SK-N-MC (cell line): ENCODE measurements at regions not wholly inside any gene's neighbourhood (a gene's known extent, or its start where the extent isn't known, plus 50 kb on each side); places are given as distances from the start of the nearest gene placed in this dataset.
A peak's percentile ranks its signal among the peaks of the same experiment; 100 is the strongest.

ENCODE experiments used
- DNase-seq: peaks from one replicate; pipeline ENCODE4 v3.0.0-alpha.2; 2011; ENCODE audit warnings: low read depth, low spot score
- H3K27ac ChIP-seq: fragments of 200-600 bp; sonication (generic); 2 replicates; pipeline ENCODE4 v1.5.1; 2016; ENCODE audit warnings: mixed run types
- H3K36me3 ChIP-seq: fragments of 200-600 bp; sonication (generic); 2 replicates; pipeline ENCODE4 v1.6.1; 2017; ENCODE audit warnings: antibody characterized with exemption, low read length, mixed read lengths; ENCODE audit not compliant: insufficient read depth
- H3K4me3 ChIP-seq: fragments of 200-600 bp; sonication (generic); 2 replicates; pipeline ENCODE4 v1.5.1; 2016
- H3K9ac ChIP-seq: fragments of 200-600 bp; sonication (generic); 2 replicates; pipeline ENCODE4 v1.8.0; 2017; ENCODE audit warnings: mixed run types, mixed read lengths; ENCODE audit not compliant: insufficient read length
- H3K9me3 ChIP-seq: fragments of 200-600 bp; sonication (generic); 2 replicates; pipeline ENCODE4 v1.6.1; 2017; ENCODE audit warnings: low read depth, mild to moderate bottlenecking, antibody characterized with exemption, low read length, moderate library complexity, mixed read lengths
- EZH2 ChIP-seq: fragments of 200-600 bp; sonication (generic); IDR thresholded peaks from one replicate; pipeline ENCODE4 v1.6.1; 2017; ENCODE audit warnings: antibody characterized with exemption
- FOXP2 ChIP-seq: optimal IDR thresholded peaks from 2 replicates; pipeline ENCODE3; 2011; ENCODE audit warnings: mild to moderate bottlenecking, moderate library complexity; ENCODE audit not compliant: insufficient read depth; ENCODE audit errors: extremely low read length, control extremely low read depth
- POLR2AphosphoS5 ChIP-seq: IDR thresholded peaks from 2 replicates; pipeline ENCODE4 v1.6.1; 2012; ENCODE audit warnings: mild to moderate bottlenecking, low read depth, low read length, borderline replicate concordance

DNA sequence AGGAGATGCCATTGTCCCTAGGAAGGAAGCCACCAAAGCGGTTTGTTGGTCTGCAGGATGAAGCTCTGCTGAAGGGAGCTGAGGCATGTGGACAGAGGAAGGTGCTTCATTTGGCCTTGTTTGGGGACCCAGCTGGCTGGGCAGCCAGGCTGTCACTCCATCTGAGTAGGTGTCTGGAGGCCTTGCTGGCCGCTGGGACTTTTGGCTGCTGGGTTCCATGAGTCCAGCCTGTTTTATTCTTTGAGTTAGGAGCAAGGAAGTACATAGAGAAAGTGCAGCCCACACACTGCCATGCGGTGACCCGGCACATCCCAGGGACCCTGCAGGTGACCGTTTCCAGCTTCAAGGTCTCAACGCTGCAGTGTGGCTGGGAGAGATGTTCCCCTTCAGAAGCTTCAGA lies 251.2 kb upstream of the IRX4 start:
- no peak overlapping the region for H3K9ac ChIP-seq
- no peaks in the 10 kb centered on the region for H3K9me3 ChIP-seq
- H3K27ac ChIP-seq: no peak overlapping the region
- no peaks in the 10 kb centered on the region for H3K36me3 ChIP-seq
- TF ChIP-seq EZH2 (no peak), POLR2AphosphoS5 (no peak), FOXP2 (no peak)
- DNase-seq: no peak
- no peak overlapping the region for H3K4me3 ChIP-seq

DNA sequence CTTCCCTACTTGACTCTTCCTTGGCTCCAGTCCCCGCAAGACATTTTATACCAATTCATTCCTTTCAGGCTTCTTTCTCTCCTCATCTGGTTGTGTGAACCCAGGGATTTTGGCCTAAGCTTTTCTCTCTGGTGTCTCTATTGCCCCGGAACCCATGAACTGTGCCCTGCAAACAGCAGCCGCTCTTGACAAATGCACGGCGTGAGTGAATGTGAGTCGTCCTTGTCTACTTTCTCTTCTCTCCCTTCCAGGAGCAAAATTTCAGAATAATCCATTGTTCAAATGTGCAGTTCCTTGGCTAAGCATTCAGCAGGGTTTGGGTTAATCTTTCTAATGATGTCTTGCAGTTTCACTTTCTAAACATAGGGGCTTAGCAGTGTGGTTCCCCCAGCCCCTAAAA lies 250.4 kb upstream of the IRX4 start:
- no peak for DNase-seq

DNA sequence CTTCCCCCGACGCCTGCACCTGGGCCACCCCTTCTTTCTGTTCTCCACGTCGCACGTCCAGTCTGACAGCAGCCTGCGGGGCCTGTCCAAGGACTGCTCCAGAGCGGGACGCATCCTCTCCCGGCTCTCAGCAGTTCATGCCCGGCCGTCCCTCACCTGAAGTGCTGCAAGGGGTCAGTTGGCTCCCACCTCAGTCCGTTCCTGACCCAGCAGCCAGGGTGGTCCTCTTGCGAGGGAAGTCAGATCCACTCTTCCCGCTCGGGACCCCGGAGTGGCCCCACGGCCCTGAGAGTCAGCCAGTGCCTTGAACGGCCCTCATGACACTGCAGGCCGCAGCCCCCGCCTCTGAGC lies 249.7 kb upstream of the IRX4 start:
- no peaks in the 10 kb centered on the region for H3K9me3 ChIP-seq
- H3K27ac ChIP-seq: no peak overlapping the region
- no peaks in the 10 kb centered on the region for H3K36me3 ChIP-seq
- H3K9ac ChIP-seq: no peak overlapping the region
- TF ChIP-seq EZH2 (no peak), POLR2AphosphoS5 (no peak), FOXP2 (no peak)
- H3K4me3 ChIP-seq: no peak overlapping the region
- no peak for DNase-seq

More for the DNA sequence above, 250.4 kb upstream of the IRX4 start:
- Histone ChIP-seq H3K27ac (no peak overlapping the region), H3K4me3 (no peak overlapping the region), H3K36me3 (no peaks in the 10 kb centered on the region), H3K9ac (no peak overlapping the region), H3K9me3 (no peaks in the 10 kb centered on the region)
- TF ChIP-seq EZH2: no peak
- no peak for TF ChIP-seq FOXP2
- no peak for TF ChIP-seq POLR2AphosphoS5

DNA sequence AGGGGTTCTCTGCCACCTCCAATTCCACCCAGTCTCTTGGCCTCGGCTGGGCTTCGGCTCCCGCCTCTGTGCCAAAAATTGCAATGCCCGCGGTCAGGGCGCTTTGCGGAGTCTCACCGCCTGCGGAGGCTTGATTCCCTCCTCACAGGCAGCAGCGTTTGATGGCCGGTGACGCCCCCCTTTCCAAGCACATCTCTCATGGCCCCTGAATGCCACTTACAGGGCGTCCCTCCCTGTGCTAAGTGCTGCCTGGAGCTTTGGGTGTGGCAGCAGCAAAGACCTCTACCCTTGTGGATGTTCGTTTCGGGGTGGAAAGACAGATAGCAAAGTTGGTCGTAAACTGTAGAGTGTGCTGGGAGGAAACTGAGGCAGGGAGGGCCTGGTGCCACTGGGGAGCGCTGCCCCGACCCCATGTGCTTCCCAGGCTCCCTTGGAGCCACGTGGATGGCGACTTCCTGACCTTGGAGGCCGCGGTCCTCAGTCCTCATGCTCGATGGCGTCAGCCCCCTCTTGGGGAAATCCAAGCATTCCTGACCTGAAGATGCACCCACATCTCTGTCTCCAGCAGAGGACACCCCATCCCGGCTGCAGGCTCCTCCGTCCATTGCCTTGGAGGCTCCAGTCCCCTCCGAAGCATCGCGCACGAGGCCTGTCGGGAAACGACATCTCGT lies 249.2 kb upstream of the IRX4 start:
- Histone ChIP-seq H3K27ac (no peak overlapping the region), H3K9ac (no peak overlapping the region), H3K9me3 (no peaks in the 10 kb centered on the region), H3K4me3 (no peak overlapping the region), H3K36me3 (no peaks in the 10 kb centered on the region)
- DNase-seq: no peak
- TF ChIP-seq POLR2AphosphoS5 (no peak), FOXP2 (no peak), EZH2 (no peak)

DNA sequence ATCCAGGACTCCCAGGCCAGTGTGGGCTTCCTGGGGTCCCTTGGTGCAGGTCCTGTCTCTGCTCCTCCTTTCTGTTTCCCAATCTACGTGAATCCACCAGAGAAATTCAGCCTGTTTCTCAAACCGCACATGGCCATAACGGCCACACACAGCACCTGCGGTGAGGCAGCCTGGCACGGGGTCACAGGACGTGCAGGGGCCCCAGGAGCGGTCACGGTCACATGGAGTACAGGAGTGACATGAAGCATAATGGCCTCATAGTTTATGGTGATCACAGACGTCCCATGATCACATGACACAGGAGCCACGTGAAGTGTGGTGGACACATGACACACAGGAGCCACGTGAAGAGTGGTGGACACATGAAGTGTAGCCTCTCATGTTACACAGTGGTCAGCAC lies 248.5 kb upstream of the IRX4 start:
- no peak for DNase-seq
- no peak overlapping the region for H3K4me3 ChIP-seq
- no peaks in the 10 kb centered on the region for H3K36me3 ChIP-seq
- TF ChIP-seq POLR2AphosphoS5: no peak
- TF ChIP-seq FOXP2: no peak
- no peak for TF ChIP-seq EZH2
- H3K27ac ChIP-seq: no peak overlapping the region
- no peaks in the 10 kb centered on the region for H3K9me3 ChIP-seq
- no peak overlapping the region for H3K9ac ChIP-seq

DNA sequence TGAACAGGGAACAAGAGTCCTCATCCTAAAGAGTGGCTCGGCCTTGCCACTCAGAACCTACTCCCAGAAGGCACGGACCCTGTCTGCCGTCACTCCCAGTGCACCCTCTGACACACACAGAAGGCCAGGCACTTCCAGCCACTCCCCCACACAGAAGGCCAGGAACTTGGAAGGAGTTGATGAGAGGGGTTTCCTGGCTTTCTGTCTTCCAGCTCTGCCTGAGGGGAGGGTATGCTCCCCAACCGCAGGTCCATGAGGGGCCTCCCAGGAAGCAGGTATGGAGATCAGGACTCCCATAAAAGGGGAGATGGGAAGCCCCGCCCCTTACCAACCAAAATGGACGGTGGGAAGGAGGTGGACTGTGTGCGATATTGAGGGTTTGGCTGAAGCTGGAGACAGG lies 247.6 kb upstream of the IRX4 start:
- H3K4me3 ChIP-seq: no peak overlapping the region
- no peaks in the 10 kb centered on the region for H3K9me3 ChIP-seq
- no peaks in the 10 kb centered on the region for H3K36me3 ChIP-seq
- no peak for TF ChIP-seq POLR2AphosphoS5
- no peak for TF ChIP-seq FOXP2
- no peak for TF ChIP-seq EZH2
- no peak overlapping the region for H3K9ac ChIP-seq
- H3K27ac ChIP-seq: no peak overlapping the region
- no peak for DNase-seq

DNA sequence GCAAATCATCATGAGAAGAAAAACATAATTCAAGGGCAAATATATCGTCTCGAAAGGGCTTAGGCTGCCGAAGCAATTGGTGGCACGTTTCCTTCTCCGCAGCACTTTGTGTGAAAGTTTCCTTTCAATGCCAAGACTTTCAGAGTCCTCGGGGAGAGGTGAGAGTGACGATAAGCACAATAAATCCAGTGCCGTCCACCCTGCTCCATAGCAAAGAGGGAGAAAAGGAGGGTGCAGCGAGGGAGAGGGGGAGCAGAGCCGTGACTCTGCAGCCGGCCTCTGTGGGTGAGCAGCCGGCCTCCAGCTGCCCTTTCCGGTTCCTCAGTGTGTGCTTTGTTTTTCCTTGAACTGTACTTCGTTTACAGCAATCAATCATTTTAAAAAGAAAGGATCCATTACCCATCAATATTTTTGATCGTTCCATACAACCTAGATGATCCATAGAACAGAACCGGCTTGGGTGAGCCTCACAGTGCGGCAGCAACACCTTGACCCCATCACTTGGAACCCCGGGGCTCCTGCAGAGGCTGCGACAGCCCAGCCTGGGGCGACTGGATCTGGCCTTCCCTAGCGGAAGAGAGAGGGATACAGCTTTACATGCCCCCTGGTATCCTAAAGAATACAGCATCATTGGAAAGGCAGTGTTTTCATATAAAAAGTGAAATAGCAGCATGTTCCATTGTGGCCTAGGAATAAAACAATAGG lies 247.0 kb upstream of the IRX4 start:
- Histone ChIP-seq H3K27ac (no peak overlapping the region), H3K4me3 (no peak overlapping the region), H3K9me3 (no peaks in the 10 kb centered on the region), H3K36me3 (no peaks in the 10 kb centered on the region), H3K9ac (no peak overlapping the region)
- TF ChIP-seq POLR2AphosphoS5 (no peak), EZH2 (peak; percentile 15)
- DNase-seq: no peak

DNA sequence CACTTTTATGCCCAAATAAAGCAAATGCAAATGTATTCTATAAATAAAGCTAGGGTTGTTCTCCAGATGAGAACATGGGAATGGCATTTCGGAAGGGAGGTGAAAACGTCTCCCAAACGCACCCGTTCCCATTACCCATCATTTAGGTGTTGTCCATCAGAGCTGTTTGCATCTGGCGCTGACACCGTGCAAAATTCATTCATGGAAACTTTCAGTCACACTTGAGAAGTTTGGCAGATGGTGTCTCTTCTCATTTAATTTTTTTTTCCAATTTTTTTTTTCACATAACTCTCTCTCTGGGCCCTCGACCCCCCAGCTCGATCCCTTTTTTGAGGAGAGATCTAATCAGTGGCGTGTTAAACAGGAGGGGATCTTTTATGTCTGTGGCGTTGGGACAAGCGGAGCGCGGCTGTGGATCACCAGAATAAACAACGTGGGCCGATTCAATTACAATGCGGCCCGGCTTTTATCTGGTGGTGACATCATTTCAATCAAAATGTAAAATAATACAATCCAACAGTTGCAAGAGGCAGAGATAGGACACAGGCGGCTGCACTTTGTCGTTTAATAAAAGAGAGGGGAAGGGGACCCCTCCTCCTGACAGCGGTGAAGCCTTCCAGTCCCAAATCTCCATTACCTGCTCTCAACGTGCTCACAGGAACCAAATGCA lies 246.1 kb upstream of the IRX4 start:
- Histone ChIP-seq H3K36me3 (no peaks in the 10 kb centered on the region), H3K9me3 (no peaks in the 10 kb centered on the region), H3K4me3 (no peak overlapping the region), H3K9ac (no peak overlapping the region), H3K27ac (no peak overlapping the region)
- DNase-seq: no peak
- TF ChIP-seq FOXP2: no peak
- no peak for TF ChIP-seq POLR2AphosphoS5
- no peak for TF ChIP-seq EZH2
